Liver (tissue), 7 donors: ENCODE measurements at regions not wholly inside any gene's neighbourhood (a gene's known extent, or its start where the extent isn't known, plus 50 kb on each side); places are given as distances from the start of the nearest gene placed in this dataset.
"Not testable (repeated sequence)": the region's sequence is repeated elsewhere in the genome, so short reads cannot be mapped to it uniquely, and the experiment has no call there.

ENCODE experiments used
- DNase-seq: peaks from one replicate; pipeline ENCODE4 v3.0.0-alpha.2; 2017; ENCODE audit warnings: low spot score
- H3K27ac ChIP-seq, 2 donors: one replicate each; pipeline ENCODE4 v1.7.0; 2013; ENCODE audit warnings: inconsistent platforms in 2 of 2, low read length in 2 of 2, control low read depth in 1 of 2, low read depth in 1 of 2, mild to moderate bottlenecking in 1 of 2
- H3K27me3 ChIP-seq, 4 donors: one replicate each; pipeline versions ENCODE4 v1.6.1 to v1.7.0; 2013; ENCODE audit warnings: low read length in 3 of 4, inconsistent platforms in 1 of 4, mild to moderate bottlenecking in 1 of 4, moderate library complexity in 1 of 4; ENCODE audit not compliant: control insufficient read depth in 4 of 4, insufficient read depth in 4 of 4
- H3K36me3 ChIP-seq, 4 donors: one replicate each; pipeline versions ENCODE4 v1.6.1 to v1.7.0; 2013; ENCODE audit warnings: low read length in 3 of 4, mild to moderate bottlenecking in 3 of 4, low read depth in 1 of 4, moderate library complexity in 1 of 4; ENCODE audit not compliant: control insufficient read depth in 4 of 4, insufficient read depth in 3 of 4
- H3K4me1 ChIP-seq, 4 donors: one replicate each; pipeline versions ENCODE4 v1.6.1 to v1.7.0; 2013; ENCODE audit warnings: low read length in 3 of 4, mild to moderate bottlenecking in 3 of 4, moderate library complexity in 1 of 4; ENCODE audit not compliant: control insufficient read depth in 4 of 4, insufficient read depth in 4 of 4
- H3K4me3 ChIP-seq, 3 donors: one replicate each; pipeline versions ENCODE4 v1.6.1 to v1.7.0; 2013; ENCODE audit warnings: low read length in 3 of 3, control low read depth in 1 of 3, low read depth in 1 of 3, mild to moderate bottlenecking in 1 of 3
- H3K9ac ChIP-seq, 2 donors: one replicate each; pipeline ENCODE4 v1.7.0; 2013; ENCODE audit warnings: low read length in 2 of 2, mild to moderate bottlenecking in 2 of 2, moderate library complexity in 2 of 2, control low read depth in 1 of 2, low read depth in 1 of 2
- H3K9me3 ChIP-seq, 4 donors: one replicate each; pipeline versions ENCODE4 v1.6.1 to v1.7.0; 2013; ENCODE audit warnings: low read length in 3 of 4; ENCODE audit not compliant: control insufficient read depth in 4 of 4
- ATF3 ChIP-seq: IDR thresholded peaks from 2 replicates; pipeline ENCODE4 v1.6.1; 2016; ENCODE audit warnings: antibody characterized with exemption
- EGR1 ChIP-seq, 2 donors: IDR thresholded peaks; 2 replicates each; pipeline ENCODE4 v1.6.1; 2016 to 2018; ENCODE audit warnings: antibody characterized with exemption in 2 of 2, low read depth in 2 of 2
- FOXA1 ChIP-seq: IDR thresholded peaks from 2 replicates; pipeline ENCODE4 v1.6.1; 2016; ENCODE audit warnings: antibody characterized with exemption
- FOXA2 ChIP-seq: IDR thresholded peaks from 2 replicates; pipeline ENCODE4 v1.6.1; 2016; ENCODE audit warnings: antibody characterized with exemption
- GABPA ChIP-seq, 2 donors: IDR thresholded peaks in 1 of 2; conservative IDR thresholded peaks in 1 of 2; 2 replicates each; pipeline ENCODE4 v1.6.1; 2016; ENCODE audit warnings: antibody characterized with exemption in 2 of 2, mild to moderate bottlenecking in 1 of 2, moderate library complexity in 1 of 2
- JUND ChIP-seq, 2 donors: IDR thresholded peaks; 2 replicates each; pipeline ENCODE4 v1.6.1; 2016; ENCODE audit warnings: antibody characterized with exemption in 2 of 2
- NR2F2 ChIP-seq: IDR thresholded peaks from 2 replicates; pipeline ENCODE4 v1.6.1; 2016; ENCODE audit warnings: antibody characterized with exemption
- REST ChIP-seq: IDR thresholded peaks from 2 replicates; pipeline ENCODE4 v1.6.1; 2016; ENCODE audit warnings: antibody characterized with exemption, mild to moderate bottlenecking
- ZBTB33 ChIP-seq: IDR thresholded peaks from 2 replicates; pipeline ENCODE4 v1.6.1; 2016; ENCODE audit warnings: antibody characterized with exemption
- WGBS: extraction: QIAGEN DNeasy Blood & Tissue Kit; methylation state at CpG from one replicate; pipeline ENCODE4 v1.1.7; 2013; 5-methylcytosine and 5-hydroxymethylcytosine counted together
- donor health status: healthy.
- donor health status: healthy.
- donor health status: healthy.
- donor health status: healthy.

GRCh38 chr15:98549741-98550140 is 98.6 kb upstream of the IGF1R start:
- no peak for DNase-seq

GRCh38 chr15:98550363-98550762 is 98.0 kb upstream of the IGF1R start:
- H3K36me3 ChIP-seq, DNase-seq, H3K27ac ChIP-seq, H3K27me3 ChIP-seq, H3K9me3 ChIP-seq, H3K9ac ChIP-seq, H3K4me1 ChIP-seq, H3K4me3 ChIP-seq: not testable (repeated sequence)
- WGBS, result 91% methylated on average over 7 of the region's 7 CpGs

More at GRCh38 chr15:98549741-98550140, 98.6 kb upstream of the IGF1R start:
- no peak overlapping the region for H3K27ac ChIP-seq
- TF ChIP-seq REST (no peak), ATF3 (no peak), ZBTB33 (no peak)
- peaks cover 0 to 5% (median 2%) of the 10 kb centered on the region in 4 donors for H3K27me3 ChIP-seq
- no peak overlapping the region for H3K9ac ChIP-seq
- H3K9me3 ChIP-seq, result no peaks in the 10 kb centered on the region
- 96% methylated on average over 26 of the region's 26 CpGs for WGBS
- H3K4me3 ChIP-seq, result no peak overlapping the region
- peaks cover 0 to 6% (median 2%) of the 10 kb centered on the region in 4 donors for H3K4me1 ChIP-seq
- H3K36me3 ChIP-seq, result peaks cover 0 to 1% (median 0%) of the 10 kb centered on the region in 4 donors

- Histone ChIP-seq H3K36me3 (peaks cover 0 to 1% (median 0%) of the 10 kb centered on the region in 4 donors), H3K27me3 (peaks cover 0 to 3% (median 0%) of the 10 kb centered on the region in 4 donors), H3K27ac (no peak overlapping the region), H3K9me3 (no peaks in the 10 kb centered on the region), H3K9ac (no peak overlapping the region), H3K4me3 (no peak overlapping the region), H3K4me1 (peaks cover 0 to 6% (median 2%) of the 10 kb centered on the region in 4 donors)
- WGBS, result 66% methylated on average over 11 of the region's 11 CpGs
- no peak for DNase-seq
- no peak for TF ChIP-seq EGR1 (IDR thresholded peaks at IDR 0.05; ENCODE audit: low read depth in 2 of 2)
- TF ChIP-seq FOXA2, result no peak
- no peak for TF ChIP-seq JUND (IDR thresholded peaks at IDR 0.05)
- TF ChIP-seq FOXA1, result no peak
- TF ChIP-seq NR2F2, result no peak
- no peak for TF ChIP-seq GABPA (IDR thresholded peaks at IDR 0.05 in 1 of 2, conservative IDR thresholded peaks at IDR 0.05 in 1 of 2)
- no peak for TF ChIP-seq ATF3
Observed at GRCh38 chr15:98551936-98552562, 96.3 kb upstream of the IGF1R start.
